Esophagus squamous epithelium (tissue), 5 donors: ENCODE measurements at regions not wholly inside any gene's neighbourhood (a gene's known extent, or its start where the extent isn't known, plus 50 kb on each side); places are given as distances from the start of the nearest gene placed in this dataset.
"Not testable (repeated sequence)": the region's sequence is repeated elsewhere in the genome, so short reads cannot be mapped to it uniquely, and the experiment has no call there.

Experiments used
- DNase-seq: peaks from one replicate; lab custom pipeline; 2025; lab: John Stamatoyannopoulos, UW
- H3K27ac ChIP-seq, 4 donors: fragments of 200-600 bp; sonication (generic); one replicate each; pipeline ENCODE4 v1.5.1; 2016 to 2019; ENCODE audit warnings: mild to moderate bottlenecking in 1 of 4
- H3K27me3 ChIP-seq, 4 donors: fragments of 200-600 bp; sonication (generic); 1 replicate in 3 of 4; 2 replicates in 1 of 4; pipeline versions ENCODE4 v1.5.1 to v1.6.0; 2017 to 2021; ENCODE audit warnings: antibody characterized with exemption in 1 of 4
- H3K36me3 ChIP-seq, 3 donors: fragments of 200-600 bp; sonication (generic); one replicate each; pipeline ENCODE4 v1.5.1; 2016 to 2019
- H3K4me1 ChIP-seq, 3 donors: fragments of 200-600 bp; sonication (generic); one replicate each; pipeline ENCODE4 v1.5.1; 2017 to 2019
- H3K4me3 ChIP-seq, 4 donors: fragments of 200-600 bp; sonication (generic); 1 replicate in 3 of 4; 2 replicates in 1 of 4; pipeline ENCODE4 v1.5.1; 2016 to 2019; ENCODE audit warnings: mild to moderate bottlenecking in 2 of 4, moderate library complexity in 1 of 4
- H3K9me3 ChIP-seq, 3 donors: fragments of 200-600 bp; sonication (generic); one replicate each; pipeline ENCODE4 v1.5.1; 2016 to 2019
- POLR2A ChIP-seq, 4 donors: fragments of 450-650 bp; IDR thresholded peaks; one replicate each; pipeline ENCODE4 v1.6.1; 2017; ENCODE audit warnings: antibody characterized with exemption in 4 of 4, mild to moderate bottlenecking in 4 of 4, moderate library complexity in 3 of 4
- WGBS, 2 donors: methylation state at CpG; one replicate each; pipeline ENCODE4 v1.1.5; 2018; 5-methylcytosine and 5-hydroxymethylcytosine counted together
- intact Hi-C: fragments of 100-400 bp; cut with DNase I; formaldehyde crosslinking; loops from one replicate; pipeline ENCODE4 v1.15.0; 2022
- TF ChIP-seq, protein P1 (sequence below), 6 experiments: fragments of 450-650 bp in 4 of 6; fragments of 200-600 bp in 2 of 6; sonication (generic) in 2 of 6; IDR thresholded peaks; one replicate each; pipeline ENCODE4 v1.5.1; 2016 to 2019; ENCODE audit warnings: antibody characterized with exemption in 6 of 6, mild to moderate bottlenecking in 4 of 6, moderate library complexity in 4 of 6
- donor health status: DM: yes; HTN: yes; CAD: no.

DNA sequence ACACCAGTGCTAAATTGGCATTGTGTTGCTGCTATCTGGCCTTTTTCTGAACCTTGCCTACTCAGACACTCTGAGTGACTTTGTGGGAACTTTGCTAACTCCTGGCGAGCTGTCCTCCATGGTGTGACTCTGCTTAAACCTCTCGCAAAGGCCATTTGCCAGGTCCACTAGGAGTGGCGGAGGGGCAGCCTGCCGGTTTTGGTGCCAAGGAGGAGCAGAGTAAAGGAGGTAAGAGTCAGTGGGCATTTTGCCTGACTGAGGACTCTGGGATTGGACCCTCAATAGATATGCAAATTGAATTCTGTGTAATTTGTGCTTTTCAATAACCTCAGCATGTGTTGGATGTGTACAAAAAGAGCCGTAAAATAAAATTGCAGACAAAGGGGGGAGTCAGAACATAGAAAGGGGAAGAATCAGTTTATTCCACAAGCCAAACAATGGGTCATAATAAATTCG, 386.6 kb upstream of the NFIA start:
- intact Hi-C loops, result no loop called here
- no peak overlapping the region for H3K27ac ChIP-seq
- H3K4me3 ChIP-seq, result no peak overlapping the region
- WGBS, 2 donors, result 52 to 82% methylated on average over 4 to 5 of the region's 6 CpGs
- DNase-seq, result no peak
- no peaks in the 10 kb centered on the region for H3K36me3 ChIP-seq
- no peaks in the 10 kb centered on the region for H3K4me1 ChIP-seq
- H3K9me3 ChIP-seq, result no peaks in the 10 kb centered on the region
- no peak for TF ChIP-seq POLR2A (IDR thresholded peaks at IDR 0.05)
- TF ChIP-seq, protein P1, sequence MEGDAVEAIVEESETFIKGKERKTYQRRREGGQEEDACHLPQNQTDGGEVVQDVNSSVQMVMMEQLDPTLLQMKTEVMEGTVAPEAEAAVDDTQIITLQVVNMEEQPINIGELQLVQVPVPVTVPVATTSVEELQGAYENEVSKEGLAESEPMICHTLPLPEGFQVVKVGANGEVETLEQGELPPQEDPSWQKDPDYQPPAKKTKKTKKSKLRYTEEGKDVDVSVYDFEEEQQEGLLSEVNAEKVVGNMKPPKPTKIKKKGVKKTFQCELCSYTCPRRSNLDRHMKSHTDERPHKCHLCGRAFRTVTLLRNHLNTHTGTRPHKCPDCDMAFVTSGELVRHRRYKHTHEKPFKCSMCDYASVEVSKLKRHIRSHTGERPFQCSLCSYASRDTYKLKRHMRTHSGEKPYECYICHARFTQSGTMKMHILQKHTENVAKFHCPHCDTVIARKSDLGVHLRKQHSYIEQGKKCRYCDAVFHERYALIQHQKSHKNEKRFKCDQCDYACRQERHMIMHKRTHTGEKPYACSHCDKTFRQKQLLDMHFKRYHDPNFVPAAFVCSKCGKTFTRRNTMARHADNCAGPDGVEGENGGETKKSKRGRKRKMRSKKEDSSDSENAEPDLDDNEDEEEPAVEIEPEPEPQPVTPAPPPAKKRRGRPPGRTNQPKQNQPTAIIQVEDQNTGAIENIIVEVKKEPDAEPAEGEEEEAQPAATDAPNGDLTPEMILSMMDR (IDR thresholded peaks at IDR 0.05), result no peak
- no peaks in the 10 kb centered on the region for H3K27me3 ChIP-seq

DNA sequence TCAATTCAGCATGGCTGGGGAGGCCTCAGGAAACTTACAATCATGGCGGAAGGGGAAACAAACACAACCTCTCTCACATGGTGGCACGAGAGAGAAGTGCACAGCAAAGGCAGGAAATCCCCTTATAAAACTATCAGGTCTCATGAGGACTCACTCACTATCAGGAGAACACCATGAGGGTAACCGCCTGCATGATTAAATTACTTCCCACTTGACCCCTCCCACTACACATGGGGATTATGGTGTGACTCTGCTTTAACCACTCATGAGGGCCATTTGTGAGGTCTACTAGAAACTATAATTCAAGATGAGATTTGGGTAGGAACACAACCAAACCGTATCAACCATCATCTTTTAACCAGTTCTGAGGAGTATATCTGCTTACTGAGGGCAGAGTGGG, 387.4 kb upstream of the NFIA start:
- Histone ChIP-seq H3K9me3 (no peaks in the 10 kb centered on the region), H3K36me3 (no peaks in the 10 kb centered on the region), H3K4me1 (no peaks in the 10 kb centered on the region), H3K27me3 (no peaks in the 10 kb centered on the region), H3K27ac (no peak overlapping the region), H3K4me3 (no peak overlapping the region)
- 78 to 90% methylated on average over 4 of the region's 4 CpGs for WGBS, 2 donors
- DNase-seq, result no peak
- TF ChIP-seq, protein P1 (IDR thresholded peaks at IDR 0.05), result no peak
- TF ChIP-seq POLR2A (IDR thresholded peaks at IDR 0.05), result no peak
- intact Hi-C loops, result no loop called here

DNA sequence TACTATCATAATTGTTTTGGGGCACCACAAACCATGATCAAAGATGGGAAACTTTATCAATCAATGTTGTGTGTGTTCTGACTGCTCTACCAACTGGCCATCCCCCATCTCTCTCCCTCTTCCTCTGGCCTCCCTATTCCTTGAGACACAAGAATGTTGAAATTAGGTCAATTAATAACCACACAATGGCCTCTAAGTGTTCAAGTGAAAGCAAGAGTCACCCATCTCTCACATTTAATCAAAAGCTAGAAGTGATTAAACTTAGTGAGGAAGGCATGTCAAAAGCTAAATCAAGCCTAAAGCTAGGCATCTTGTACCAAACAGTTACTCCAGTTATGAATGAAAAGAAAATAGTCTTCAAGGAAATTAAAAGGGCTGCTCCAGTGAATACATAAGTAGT, 390.3 kb upstream of the NFIA start:
- intact Hi-C loops, result no loop called here
- DNase-seq, result no peak
- Histone ChIP-seq H3K9me3 (no peaks in the 10 kb centered on the region), H3K4me3 (no peak overlapping the region), H3K27ac (no peak overlapping the region), H3K27me3 (no peaks in the 10 kb centered on the region), H3K36me3 (no peaks in the 10 kb centered on the region), H3K4me1 (no peaks in the 10 kb centered on the region)
- TF ChIP-seq, protein P1 (IDR thresholded peaks at IDR 0.05), result no peak
- TF ChIP-seq POLR2A (IDR thresholded peaks at IDR 0.05), result no peak

DNA sequence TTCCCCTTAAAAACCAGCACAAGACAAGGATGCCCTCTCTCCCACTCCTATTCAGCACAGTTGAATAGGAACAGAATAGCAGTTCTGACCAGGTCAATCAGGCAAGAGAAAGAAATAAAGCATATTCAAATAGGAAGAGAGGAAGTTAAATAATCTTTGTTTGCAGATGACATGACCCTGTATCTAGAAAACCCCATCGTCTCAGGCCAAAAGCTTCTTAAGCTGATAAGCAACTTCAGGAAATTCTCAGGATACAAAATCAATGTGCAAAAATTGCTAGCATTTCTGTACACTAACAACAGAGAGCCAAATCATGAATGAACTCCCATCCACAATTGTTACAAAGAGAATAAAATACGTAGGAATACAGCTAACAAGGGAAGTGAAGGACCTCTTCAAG, 394.1 kb upstream of the NFIA start:
- H3K4me1 ChIP-seq, H3K27me3 ChIP-seq, H3K36me3 ChIP-seq, H3K27ac ChIP-seq, DNase-seq, H3K4me3 ChIP-seq, H3K9me3 ChIP-seq, intact Hi-C loops: not testable (repeated sequence)
- WGBS, 2 donors, result 53 to 65% methylated on average over 2 of the region's 2 CpGs

DNA sequence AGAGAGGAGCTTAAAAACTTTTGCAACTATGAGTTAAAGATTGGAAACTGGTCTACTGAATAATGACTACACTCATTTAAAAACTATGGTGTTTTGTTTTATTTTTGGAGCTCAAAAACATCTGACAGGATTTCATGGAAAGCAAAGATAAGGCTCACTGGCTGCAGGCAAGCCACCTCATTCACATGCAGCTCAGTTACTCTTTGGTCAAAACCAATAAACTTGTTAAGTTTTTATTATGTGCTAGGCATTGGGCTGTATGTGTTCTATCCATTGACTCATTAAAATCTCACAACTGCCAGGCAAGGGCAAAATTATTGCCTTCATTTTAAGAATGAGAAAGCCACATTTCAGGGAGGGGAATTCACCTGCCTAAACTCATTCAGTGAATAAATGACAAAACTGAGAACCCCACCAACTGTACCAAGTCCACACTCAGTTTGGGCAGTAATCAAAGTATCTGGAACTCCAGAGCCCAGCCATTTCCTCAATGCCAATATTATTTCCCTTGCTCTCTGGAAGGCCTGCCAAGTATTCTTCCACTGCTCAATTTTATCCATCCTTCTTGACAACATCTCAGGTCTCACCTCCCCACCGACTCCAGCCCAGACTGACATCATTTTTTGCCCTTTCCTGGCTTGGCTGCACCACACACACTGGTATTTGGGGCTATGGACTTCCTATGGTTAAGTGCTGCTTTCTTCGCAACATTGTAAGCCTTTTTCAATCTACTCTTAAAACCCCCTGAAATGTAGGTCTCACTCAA, 401.1 kb upstream of the NFIA start:
- WGBS, 2 donors, result 67 to 68% methylated on average over 2 of the region's 2 CpGs
- Histone ChIP-seq H3K36me3 (no peaks in the 10 kb centered on the region), H3K27ac (no peak overlapping the region), H3K9me3 (no peaks in the 10 kb centered on the region), H3K4me1 (no peaks in the 10 kb centered on the region), H3K4me3 (no peak overlapping the region), H3K27me3 (no peaks in the 10 kb centered on the region)
- intact Hi-C loops, result no loop called here
- no peak for DNase-seq
- no peak for TF ChIP-seq POLR2A (IDR thresholded peaks at IDR 0.05)
- TF ChIP-seq, protein P1 (IDR thresholded peaks at IDR 0.05), result no peak
